A549 (cell line): ENCODE measurements at regions not wholly inside any gene's neighbourhood (a gene's known extent, or its start where the extent isn't known, plus 50 kb on each side); places are given as distances from the start of the nearest gene placed in this dataset.

Source experiments
- BCL3 ChIP-seq: fragments of >200 bp; sonication (Bioruptor Twin); formaldehyde crosslinking; IDR thresholded peaks from 3 replicates; pipeline ENCODE4 v1.6.1; 2016
- CBX8 ChIP-seq: fragments of 200-600 bp; sonication (generic); IDR thresholded peaks from 2 replicates; pipeline ENCODE4 v1.6.1; 2016
- CTCF ChIP-seq: fragments of >200 bp; sonication (Bioruptor Twin); formaldehyde crosslinking; IDR thresholded peaks from 3 replicates; pipeline ENCODE4 v1.5.1; 2016
- NR3C1 ChIP-seq: fragments of >200 bp; sonication (Bioruptor Twin); formaldehyde crosslinking; IDR thresholded peaks from 3 replicates; pipeline ENCODE4 v1.6.1; 2017
- POLR2A ChIP-seq: IDR thresholded peaks from 2 replicates; pipeline ENCODE4 v1.6.1; 2012; ENCODE audit warnings: mild to moderate bottlenecking, low read length

GRCh38 chrX:138925330-138925729 lies 213.8 kb upstream of the FGF13 start:
- TF ChIP-seq NR3C1 (no peak), BCL3 (no peak), POLR2A (no peak), CBX8 (no peak), CTCF (no peak)
